ENCODE measurements at regions not wholly inside any gene's neighbourhood (a gene's known extent, or its start where the extent isn't known, plus 50 kb on each side); places are given as distances from the start of the nearest gene placed in this dataset.

DNA sequence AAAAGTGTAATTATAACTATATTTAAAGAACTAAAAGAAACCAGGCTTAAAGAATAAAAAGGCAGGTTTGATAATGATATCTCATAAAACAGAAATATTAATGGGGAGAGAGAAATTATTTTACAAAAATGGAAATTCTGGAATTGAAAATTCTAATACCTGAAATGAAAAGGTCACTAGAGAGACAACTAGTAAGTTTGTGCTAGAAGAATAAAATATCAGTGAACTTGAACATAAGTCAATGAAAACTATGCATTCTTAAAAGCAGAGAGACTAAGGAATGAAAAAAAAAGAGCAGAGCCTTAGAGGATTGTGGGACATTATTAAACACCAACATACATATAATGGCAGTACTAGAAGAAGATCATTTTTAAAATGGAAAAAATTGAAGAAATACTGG lies 1475.0 kb upstream of the ZEB2 start:
- no peak for DNase-seq (ENCODE audit: low read depth)

DNA sequence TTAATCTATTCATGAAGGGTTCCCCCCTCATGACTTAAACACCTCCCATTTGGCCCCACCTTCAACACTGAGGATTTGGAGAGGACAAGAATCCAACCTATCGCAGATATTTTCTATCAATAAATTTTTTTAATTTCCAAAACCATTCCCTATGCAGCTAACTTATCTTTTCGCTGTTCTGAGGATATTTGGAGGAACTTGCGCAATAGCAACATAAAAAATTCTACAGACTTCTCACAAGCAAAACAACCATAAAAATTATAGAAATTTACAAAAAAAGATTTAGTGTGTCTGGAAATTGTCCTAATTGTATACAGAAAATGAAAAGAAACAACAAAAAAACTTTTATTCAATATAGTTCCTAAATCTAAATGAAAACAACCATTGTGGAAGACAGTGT lies 1472.7 kb upstream of the ZEB2 start:
- no peak for DNase-seq (ENCODE audit: low read depth)

DNA sequence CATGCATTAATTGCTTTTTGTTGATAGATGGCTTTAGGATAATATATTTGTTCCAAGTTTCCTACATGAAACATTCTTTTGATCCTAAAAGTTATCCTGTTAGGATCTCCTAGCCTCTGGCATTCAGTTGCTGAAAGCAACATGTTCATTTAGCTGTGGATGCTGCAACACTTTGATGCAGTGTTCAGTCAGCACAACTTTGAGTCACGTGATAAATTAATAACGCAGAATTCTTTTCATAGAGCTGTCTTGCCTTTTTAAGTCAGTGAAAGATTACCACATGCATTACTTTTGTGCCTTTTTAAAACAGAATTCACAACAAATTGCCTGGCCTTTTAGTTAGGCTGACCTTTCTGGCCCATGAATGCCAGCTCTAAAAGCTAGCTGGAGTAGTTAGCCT lies 1467.9 kb upstream of the ZEB2 start:
- no peak for DNase-seq (ENCODE audit: low read depth)

DNA sequence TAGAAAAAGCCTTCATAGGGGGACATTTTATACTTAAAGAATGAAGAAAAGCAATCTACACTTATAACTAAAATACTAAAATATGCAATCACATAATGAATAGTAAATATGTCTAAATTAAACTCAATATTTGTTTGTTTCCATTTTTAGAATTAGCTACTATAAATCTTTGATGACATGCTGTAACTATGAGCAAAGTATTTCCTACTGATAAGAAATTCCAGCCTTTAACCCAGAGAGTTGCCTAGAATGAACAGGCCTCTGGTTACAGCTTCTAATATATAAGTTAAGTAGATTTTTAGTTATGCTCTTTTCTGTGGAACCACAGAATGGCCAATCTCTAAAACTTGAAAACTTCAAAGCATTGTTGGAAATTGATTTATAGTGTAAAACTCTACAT lies 1465.6 kb upstream of the ZEB2 start:
- DNase-seq (ENCODE audit: low read depth), result no peak

DNA sequence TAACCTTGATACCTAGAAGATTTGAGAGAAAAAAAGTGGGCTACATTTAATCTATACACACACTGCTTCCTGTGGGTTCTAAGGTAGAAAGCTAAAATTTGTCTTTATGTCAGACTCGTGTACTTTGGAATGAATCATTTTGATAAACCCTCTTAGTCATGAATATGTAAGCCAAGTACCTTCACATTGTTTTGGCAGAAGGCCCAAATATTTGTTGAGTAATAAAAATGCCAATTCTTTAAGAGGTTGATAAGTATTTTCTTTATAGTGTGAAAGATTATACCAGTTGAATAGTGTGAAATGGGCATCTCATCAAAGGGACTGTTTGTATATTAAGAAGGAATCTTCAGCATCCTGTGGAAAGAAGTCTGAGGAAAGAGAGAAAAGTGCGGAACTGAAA lies 1464.7 kb upstream of the ZEB2 start:
- DNase-seq (ENCODE audit: low read depth), result no peak

DNA sequence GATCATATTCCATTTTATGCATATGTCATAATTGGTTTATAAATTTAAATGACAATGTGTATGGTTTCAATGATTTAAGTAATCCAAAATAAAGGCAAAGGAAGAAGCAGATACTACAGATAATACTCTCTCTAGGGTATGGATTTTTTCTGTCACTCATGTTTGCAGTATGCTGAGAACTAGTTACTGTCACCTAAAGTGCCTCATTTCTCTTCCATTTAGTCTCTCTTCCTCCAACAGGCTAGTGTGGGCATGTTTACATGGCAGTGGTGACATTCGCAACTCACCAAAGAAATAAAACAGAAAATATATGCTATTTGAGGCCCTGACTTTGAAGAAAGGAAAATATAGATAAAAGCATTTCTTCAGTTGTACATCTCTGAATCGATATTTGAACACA lies 1460.4 kb upstream of the ZEB2 start:
- no peak for DNase-seq (ENCODE audit: low read depth)

DNA sequence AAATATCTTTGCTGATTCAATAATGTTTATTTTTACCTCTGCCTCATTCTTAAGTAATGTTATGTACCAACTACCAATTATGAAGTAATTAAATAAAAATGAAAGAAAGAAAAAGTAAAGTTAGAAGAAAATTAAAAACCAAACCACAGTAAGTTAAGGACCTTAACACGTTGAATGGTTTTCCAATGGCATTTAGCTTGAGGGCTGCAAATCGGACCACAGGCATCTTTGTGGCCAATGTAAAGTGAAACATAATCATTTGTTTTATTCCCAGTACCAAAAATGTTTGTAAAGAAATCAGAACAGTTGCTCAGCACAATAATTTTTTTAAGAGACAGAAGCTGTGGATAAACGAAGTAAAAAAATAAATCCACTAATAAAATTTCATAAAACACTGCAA lies 1455.5 kb upstream of the ZEB2 start:
- no peak for DNase-seq (ENCODE audit: low read depth)

DNA sequence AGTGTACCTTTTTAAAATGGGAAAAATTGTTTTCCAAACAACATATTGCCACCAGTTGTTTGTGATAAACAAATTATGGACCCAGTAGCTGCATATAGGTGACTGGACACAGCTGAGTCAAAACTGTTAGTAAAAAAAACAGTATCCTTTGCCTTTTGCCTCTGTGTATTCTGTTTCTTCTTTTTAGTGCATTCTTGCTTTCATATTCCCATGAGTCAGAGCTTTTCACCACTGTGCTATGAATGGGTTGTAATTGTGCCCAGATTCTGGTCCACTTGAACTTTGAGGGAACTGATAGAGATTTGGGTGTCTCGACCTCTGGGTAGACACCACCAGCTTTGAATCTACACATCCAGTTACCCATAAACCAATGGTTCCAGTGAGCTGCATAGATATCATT lies 1441.9 kb upstream of the ZEB2 start:
- DNase-seq (ENCODE audit: low read depth), result no peak

DNA sequence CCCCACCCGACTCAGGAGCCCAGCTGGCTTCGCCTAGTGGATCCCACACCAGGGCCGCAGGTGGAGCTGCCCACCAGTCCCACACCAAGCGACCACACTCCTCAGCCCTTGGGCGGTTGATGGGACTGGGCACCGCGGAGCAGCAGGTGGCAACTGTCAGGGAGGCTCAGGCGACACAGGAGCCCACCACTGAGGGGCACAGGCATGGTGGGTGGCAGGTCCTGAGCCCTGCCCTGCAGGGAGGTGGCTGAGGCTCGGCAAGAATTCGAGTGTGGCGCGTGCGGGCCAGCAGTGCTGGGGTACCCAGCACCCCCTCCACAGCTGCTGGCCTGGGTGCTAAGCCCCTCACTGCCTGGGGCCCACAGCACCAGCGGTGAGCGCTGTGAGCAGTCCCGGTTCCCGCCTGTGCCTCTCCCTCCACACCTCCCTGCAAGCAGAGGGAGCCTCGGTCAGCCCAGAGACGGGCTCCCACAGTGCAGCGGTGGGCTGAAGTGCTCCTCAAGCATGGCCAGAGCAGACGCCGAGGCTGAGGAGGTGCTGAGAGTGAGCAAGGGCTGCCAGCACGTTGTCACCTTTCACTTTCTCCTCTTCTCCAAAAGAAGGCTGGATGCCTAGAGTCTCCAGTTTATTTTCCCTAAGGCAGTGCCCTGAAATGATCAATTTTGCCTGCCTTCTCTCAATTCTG lies 1440.7 kb upstream of the ZEB2 start:
- no peak for DNase-seq (ENCODE audit: low read depth)

DNA sequence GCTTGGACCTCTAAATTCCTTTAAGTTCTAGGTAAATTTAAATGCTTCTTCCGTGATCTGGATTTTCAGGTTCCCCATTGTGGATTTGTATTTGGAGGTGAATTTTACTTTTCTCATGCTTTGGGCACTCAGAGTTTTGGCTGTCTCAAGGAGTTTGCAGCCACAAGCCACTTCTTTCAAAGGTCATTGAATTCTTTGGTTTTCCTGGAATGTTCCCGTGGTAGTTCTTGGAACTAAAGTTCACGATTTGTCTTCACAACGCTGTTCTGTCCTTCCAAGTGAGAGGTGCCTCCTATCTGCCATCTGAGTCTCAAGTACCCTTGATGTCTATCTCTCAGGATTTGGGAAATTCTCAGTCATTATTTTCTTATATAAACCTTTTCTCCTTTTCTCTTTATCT lies 1438.7 kb upstream of the ZEB2 start:
- DNase-seq (ENCODE audit: low read depth), result no peak

DNA sequence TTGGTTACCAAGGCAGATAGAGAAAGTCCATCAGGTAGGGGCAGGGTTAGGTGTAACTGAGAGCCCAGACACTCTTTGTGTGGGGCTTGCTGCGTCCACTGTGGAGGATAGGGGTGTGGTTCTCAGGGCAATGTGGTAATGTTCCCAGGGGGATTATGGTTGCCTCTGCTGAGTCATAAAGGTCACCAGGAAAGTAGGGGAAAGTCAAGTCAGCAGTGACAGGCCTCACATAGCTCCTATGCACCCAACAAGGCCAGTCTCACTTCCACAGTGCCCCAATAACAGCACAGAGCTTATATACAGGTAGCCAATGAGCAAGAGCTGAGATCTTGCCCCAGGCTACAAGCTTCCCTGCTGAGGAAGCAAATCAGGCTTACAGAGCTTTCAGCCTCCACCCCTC lies 1438.0 kb upstream of the ZEB2 start:
- DNase-seq (ENCODE audit: low read depth), result no peak

DNA sequence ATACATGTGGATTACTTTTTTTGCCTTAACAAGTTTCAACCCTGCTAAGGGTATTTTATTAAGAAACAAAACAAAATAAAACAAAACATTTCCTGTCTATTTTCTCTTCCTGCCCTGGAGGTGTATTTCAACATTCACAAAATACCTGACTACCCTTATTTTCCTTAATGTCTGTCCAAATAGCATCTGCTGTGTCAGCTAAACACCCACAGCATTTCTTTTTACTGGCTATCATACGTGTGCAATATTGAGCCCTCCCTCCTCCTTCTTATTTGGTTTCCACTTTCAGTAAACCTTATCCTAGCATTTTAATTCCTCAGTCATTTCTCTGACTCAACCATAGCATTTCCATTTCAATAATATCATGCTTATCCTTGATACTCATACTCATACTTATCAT lies 1420.0 kb upstream of the ZEB2 start:
- DNase-seq (ENCODE audit: low read depth), result no peak

DNA sequence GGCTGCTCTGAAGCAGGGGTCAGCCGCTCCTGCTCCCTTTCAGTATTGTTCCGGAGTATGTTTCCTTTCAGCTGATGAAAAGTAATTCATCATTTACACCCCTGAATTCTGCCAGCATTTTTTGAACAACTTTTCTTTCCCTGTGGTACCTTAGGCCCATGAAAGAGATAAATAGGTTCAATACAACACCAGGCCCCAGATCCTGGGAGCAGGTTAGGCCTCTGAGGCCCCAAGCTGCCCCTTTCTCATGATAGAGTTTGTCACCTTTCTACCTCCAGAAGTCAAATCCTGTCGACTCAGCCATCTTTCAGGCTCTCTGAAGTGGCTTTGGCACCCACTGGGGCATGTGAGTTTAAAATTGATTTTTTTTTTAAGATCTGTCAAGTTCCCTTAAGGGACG lies 1415.1 kb upstream of the ZEB2 start:
- DNase-seq (ENCODE audit: low read depth), result no peak

DNA sequence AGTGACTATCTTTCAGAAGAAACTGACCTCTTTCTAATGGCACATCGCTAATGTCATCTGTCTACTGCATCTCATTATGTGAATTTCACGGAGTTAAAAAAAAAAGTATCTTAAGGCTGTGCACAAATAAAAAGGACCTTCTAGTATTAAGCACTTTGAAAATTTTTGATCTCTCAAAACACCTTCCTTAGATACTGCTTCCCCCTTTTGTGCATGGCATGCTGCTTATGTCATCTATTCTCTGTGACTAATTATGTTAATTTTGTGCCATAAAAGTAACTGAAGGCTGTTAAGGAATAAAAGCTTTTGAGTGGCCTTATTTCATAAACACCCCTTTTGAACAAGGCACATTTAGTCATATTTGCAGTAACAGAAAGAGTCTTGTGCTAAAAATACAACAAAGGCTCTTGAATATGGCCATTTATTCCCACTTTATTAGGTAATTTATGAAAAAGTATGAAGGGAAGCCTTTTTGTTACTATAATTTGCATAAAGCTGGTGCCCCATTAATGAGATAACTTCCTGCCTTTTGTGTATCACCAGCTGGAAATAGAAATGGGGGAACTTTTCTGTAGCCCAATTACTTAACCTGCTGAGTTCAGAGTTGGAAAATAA lies 1412.0 kb upstream of the ZEB2 start:
- no peak for DNase-seq (ENCODE audit: low read depth)

DNA sequence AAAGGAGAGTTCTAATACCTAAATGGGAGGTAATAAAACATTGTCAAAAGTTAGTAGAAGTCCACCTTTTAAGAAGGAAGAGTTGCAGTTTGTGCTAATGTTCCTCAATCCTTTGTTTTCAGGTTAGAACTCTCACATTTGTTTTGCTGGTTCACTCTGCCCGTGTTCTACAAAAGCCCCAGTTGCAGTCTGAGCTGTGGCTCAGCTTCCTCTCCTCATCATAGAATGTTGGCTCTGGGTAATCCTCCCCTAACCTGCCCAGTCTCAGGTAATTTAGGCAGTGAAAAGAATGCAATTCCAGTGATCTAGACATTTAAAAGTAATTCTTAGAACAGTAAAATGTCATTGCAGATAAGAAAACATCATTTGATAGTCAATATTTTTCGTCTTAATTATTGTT lies 1410.4 kb upstream of the ZEB2 start:
- DNase-seq (ENCODE audit: low read depth), result no peak

DNA sequence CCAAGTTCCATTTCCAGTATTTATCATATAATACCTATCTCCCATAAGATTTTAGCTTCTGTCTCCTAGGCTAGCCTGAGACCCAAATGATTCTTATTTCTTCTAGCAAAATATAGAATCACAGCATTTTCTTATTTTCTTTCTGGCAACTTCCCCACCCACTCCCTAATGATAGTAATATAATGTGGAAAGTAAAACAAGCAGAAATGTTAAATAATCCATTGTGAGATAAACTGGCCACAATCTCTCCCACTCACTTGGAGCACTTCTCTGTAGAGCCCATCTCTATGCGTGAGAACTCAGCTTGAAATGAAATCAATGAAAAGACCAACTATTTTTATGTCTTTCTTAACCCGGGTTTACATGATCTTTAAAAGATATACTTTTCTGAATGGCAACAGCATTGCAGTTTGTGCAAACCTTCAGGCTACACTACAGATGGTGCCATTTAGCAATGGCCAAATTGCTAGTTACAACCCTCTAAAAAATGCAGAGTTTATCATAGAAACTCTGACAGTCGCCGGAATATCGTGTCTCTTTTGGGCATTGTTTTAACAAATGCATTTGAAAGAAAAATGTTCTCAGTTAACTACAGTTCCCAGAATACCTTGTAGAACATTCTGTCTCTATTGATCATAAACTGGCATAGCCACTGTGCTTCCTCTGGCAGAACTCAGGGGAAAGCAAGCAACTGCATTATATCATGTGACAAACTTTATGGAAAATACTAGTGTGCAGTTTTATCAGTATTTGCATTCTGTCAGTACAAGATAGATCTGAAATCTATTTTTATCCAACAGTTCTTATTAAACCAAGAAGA lies 1407.4 kb upstream of the ZEB2 start:
- no peak for DNase-seq (ENCODE audit: low read depth)

DNA sequence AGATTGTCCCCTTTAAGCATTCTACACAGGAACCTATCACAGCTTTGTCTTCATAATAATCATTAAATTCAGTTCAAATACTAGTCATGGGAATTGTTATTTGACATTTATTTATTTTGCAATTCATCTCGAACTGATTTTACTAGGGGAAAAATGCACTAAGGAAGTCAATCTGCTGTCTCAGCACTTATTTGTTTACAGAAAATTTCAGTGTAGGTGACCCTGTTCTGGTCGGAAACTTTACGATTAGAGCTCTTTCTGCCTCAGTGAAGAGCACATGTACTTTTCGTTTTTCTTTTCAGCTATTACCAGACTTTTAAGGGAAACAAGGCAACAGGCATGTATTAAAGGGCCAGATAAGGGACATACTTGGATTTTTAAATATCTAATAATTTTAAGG lies 1405.7 kb upstream of the ZEB2 start:
- no peak for DNase-seq (ENCODE audit: low read depth)

DNA sequence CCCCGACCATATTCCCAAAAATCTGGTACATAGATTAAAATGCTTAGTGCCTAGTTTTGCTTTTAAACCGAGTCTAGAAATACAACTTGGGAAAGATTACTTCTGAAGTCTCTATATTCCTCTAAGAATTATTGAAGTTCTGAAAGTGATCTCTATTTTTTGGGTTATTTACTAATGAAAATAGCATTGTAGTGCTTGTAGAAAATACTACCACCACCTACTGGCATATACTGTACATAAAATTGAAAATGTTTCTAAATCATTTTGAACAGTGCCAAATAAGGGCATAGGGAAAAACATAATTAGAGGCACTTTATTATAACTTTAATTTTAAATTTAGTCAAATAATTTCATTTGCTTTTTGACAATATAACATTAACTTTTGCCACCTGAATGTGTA lies 1399.6 kb upstream of the ZEB2 start:
- DNase-seq (ENCODE audit: low read depth), result no peak

DNA sequence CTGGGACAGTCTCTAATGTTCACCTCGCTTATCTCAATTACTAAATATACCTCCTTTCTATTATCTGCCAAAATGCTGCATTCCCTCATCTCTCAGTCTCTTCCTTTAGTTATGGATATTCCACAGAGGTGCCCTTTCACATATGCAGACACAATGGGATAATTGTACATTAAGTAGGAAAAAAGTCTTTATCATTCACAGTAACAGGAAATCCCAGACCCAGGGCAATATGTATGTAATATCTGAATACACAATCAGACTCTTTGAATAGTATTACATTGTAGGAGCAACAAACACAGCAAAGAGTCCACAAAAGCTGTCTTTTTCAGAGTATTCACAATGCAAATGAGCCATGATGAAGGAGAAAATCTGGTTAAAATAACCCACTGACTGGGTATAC lies 1399.0 kb upstream of the ZEB2 start:
- DNase-seq (ENCODE audit: low read depth), result no peak

DNA sequence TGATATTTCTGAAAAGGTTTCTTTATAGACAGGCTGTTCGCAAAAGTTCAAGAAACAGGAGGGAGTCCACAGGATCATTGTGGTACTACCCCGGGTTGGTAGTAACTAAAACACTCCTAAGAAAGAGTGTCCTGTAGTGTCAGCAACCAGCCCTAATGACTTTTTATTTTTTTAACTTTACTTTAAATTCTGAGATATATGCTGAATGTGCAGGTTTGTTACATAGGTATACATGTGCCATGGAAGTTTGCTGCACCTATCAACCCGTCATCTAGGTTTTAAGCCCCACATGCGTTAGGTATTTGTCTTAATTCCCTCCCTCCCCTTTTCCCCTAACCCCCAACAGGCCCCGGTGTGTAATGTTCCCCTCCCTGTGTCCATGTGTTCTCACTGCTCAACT lies 1396.9 kb upstream of the ZEB2 start:
- no peak for DNase-seq (ENCODE audit: low read depth)

DNA sequence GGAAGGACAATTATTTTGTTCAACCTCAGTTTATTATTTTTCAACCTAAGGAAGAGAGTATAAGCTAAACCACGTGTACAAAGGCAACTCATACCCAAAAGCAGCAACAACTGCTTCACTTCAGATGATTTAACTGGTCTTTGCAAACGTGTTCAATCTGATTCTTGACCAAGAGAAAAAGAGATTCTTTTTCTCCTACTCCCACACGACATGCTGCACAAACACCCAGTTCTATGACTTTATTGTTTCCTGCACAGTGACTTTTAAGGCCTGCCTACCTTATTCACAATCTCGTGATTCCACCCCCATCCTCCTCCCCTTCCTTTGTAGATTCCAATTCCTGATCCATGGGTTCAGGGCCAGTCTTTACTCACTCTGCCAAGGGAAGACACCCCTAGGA lies 1394.8 kb upstream of the ZEB2 start:
- DNase-seq (ENCODE audit: low read depth), result no peak

DNA sequence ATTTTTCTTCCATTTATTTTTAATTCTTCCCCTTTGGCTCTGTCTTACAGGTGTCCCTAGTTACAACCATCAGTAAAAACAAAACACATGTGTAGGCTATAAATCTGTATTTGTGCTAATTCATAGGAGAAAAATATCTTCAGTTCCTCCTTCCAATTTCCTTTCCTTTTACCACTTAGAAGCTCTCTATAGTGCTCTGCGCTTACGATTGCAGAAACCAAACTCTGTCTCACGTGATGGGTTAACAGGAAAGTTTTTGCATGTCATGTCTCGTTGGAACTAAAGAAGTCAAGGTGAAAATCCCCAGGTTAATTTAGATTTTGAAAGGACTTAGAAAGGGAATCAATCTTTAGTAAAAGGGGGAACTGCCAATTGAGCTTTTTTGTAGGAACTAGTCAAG lies 1390.5 kb upstream of the ZEB2 start:
- DNase-seq (ENCODE audit: low read depth), result no peak

DNA sequence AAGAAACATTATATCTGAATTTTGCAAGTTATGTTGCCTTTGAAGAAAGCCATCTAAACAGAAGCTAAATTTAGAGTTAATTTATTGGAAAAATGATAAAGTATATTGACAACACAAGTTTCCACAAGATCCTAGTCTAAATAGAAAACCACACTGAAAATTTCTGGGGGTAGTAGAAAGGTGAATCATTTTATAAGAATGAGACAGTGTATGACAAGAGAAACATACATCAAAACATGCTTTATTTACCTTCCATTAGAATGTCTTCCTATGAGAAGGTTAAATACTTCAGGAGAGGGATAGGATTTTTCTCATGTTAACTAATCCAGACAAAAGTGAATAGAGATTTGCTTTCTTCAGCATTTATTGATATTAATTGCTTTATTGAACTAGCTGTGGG lies 1389.8 kb upstream of the ZEB2 start:
- DNase-seq (ENCODE audit: low read depth), result no peak
